Mesothelial cell of epicardium (in vitro differentiated cells): ENCODE measurements at regions not wholly inside any gene's neighbourhood (a gene's known extent, or its start where the extent isn't known, plus 50 kb on each side); places are given as distances from the start of the nearest gene placed in this dataset.

Experiments
- DNase-seq, 2 experiments: peaks; one replicate each; pipeline ENCODE4 v3.0.0; 2021; ENCODE audit warnings: low spot score in 2 of 2; ENCODE audit not compliant: unreplicated experiment in 2 of 2
- H3K27ac Mint-ChIP-seq: 2 replicates; pipeline ENCODE4 v1.8.0; 2021; ENCODE audit warnings: mixed read lengths
- H3K27me3 Mint-ChIP-seq: 2 replicates; pipeline ENCODE4 v1.8.0; 2021; ENCODE audit warnings: low read depth, mixed read lengths
- H3K36me3 Mint-ChIP-seq: 2 replicates; pipeline ENCODE4 v1.8.0; 2021; ENCODE audit warnings: mixed read lengths
- H3K4me1 Mint-ChIP-seq: 2 replicates; pipeline ENCODE4 v1.8.0; 2021; ENCODE audit warnings: mixed read lengths
- H3K4me3 Mint-ChIP-seq: 2 replicates; pipeline ENCODE4 v1.8.0; 2021; ENCODE audit warnings: mild to moderate bottlenecking, moderate library complexity, mixed read lengths
- H3K9me3 Mint-ChIP-seq: 2 replicates; pipeline ENCODE4 v1.8.0; 2021; ENCODE audit warnings: mixed read lengths
- CTCF ChIP-seq: fragments of 200-600 bp; sonication (generic); IDR thresholded peaks from one replicate; pipeline ENCODE4 v1.5.0; 2021; ENCODE audit warnings: antibody characterized with exemption; ENCODE audit not compliant: unreplicated experiment

GRCh38 chr10:129415215-129416140 is 51.6 kb upstream of the MGMT start:
- no peaks in the 10 kb centered on the region for H3K9me3 Mint-ChIP-seq
- peak in 1 of 2 experiments; percentile 24 for DNase-seq
- no peaks in the 10 kb centered on the region for H3K36me3 Mint-ChIP-seq

GRCh38 chr10:129416155-129416554 is 50.9 kb upstream of the MGMT start:
- Mint-ChIP-seq H3K27me3 (peaks cover 12% of the 10 kb centered on the region), H3K4me3 (no peak overlapping the region), H3K27ac (no peak overlapping the region), H3K36me3 (no peaks in the 10 kb centered on the region), H3K4me1 (peaks cover 7% of the 10 kb centered on the region), H3K9me3 (no peaks in the 10 kb centered on the region)
- no peak for TF ChIP-seq CTCF
- DNase-seq, result peak in 1 of 2 experiments; percentile 13

More at GRCh38 chr10:129415215-129416140, 51.6 kb upstream of the MGMT start:
- Mint-ChIP-seq H3K4me3 (no peak overlapping the region), H3K27ac (no peak overlapping the region), H3K27me3 (peaks cover 15% of the 10 kb centered on the region), H3K4me1 (peaks cover 7% of the 10 kb centered on the region)
- TF ChIP-seq CTCF, result no peak

- Mint-ChIP-seq H3K9me3 (no peaks in the 10 kb centered on the region), H3K4me3 (no peak overlapping the region), H3K27me3 (peaks cover 8% of the 10 kb centered on the region), H3K4me1 (peaks cover 7% of the 10 kb centered on the region), H3K36me3 (no peaks in the 10 kb centered on the region), H3K27ac (no peak overlapping the region)
- peak in 1 of 2 experiments; percentile 33 for DNase-seq
- no peak for TF ChIP-seq CTCF
These were observed 49.9 kb upstream of the MGMT start for GRCh38 chr10:129416956-129417765.
